Smooth muscle cell (in vitro differentiated cells): ENCODE measurements at regions not wholly inside any gene's neighbourhood (a gene's known extent, or its start where the extent isn't known, plus 50 kb on each side); places are given as distances from the start of the nearest gene placed in this dataset.

Experiments
- DNase-seq: peaks from one replicate; lab custom pipeline; 2025; ENCODE audit not compliant: unreplicated experiment; lab: John Stamatoyannopoulos, UW
- H2AFZ ChIP-seq: fragments of 200-600 bp; sonication (generic); 2 replicates; pipeline ENCODE4 v1.6.0; 2016; ENCODE audit warnings: antibody characterized with exemption, low read depth, mild to moderate bottlenecking
- H3F3A ChIP-seq: fragments of 200-600 bp; sonication (generic); 2 replicates; pipeline ENCODE4 v1.6.0; 2017; ENCODE audit warnings: antibody characterized with exemption, low read depth
- H3K27ac ChIP-seq: fragments of 200-600 bp; sonication (generic); 2 replicates; pipeline ENCODE4 v1.5.1; 2016; ENCODE audit warnings: low read depth, mild to moderate bottlenecking
- H3K27me3 ChIP-seq: fragments of 200-600 bp; sonication (generic); 2 replicates; pipeline ENCODE4 v1.6.1; 2016; ENCODE audit warnings: low read depth, mild to moderate bottlenecking
- H3K36me3 ChIP-seq: fragments of 200-600 bp; sonication (generic); 2 replicates; pipeline ENCODE4 v1.5.1; 2016; ENCODE audit warnings: low read depth
- H3K4me1 ChIP-seq: fragments of 200-600 bp; sonication (generic); 2 replicates; pipeline ENCODE4 v1.5.1; 2016; ENCODE audit warnings: low read depth
- H3K4me2 ChIP-seq: fragments of 200-600 bp; sonication (generic); 2 replicates; pipeline ENCODE4 v1.6.0; 2016; ENCODE audit warnings: mild to moderate bottlenecking
- H3K4me3 ChIP-seq: fragments of 200-600 bp; sonication (generic); 2 replicates; pipeline ENCODE4 v1.5.1; 2016; ENCODE audit warnings: mild to moderate bottlenecking
- H3K79me2 ChIP-seq: fragments of 200-600 bp; sonication (generic); 2 replicates; pipeline ENCODE4 v1.6.0; 2016; ENCODE audit warnings: low read depth, mild to moderate bottlenecking
- H3K9ac ChIP-seq: fragments of 200-600 bp; sonication (generic); 2 replicates; pipeline ENCODE4 v1.6.0; 2016; ENCODE audit warnings: low read depth
- H3K9me3 ChIP-seq: fragments of 200-600 bp; sonication (generic); replicated peaks from 2 replicates; pipeline ENCODE4 v1.5.1; 2016; ENCODE audit warnings: low read depth
- H4K20me1 ChIP-seq: fragments of 200-600 bp; sonication (generic); 2 replicates; pipeline ENCODE4 v1.6.0; 2016; ENCODE audit warnings: low read depth
- WGBS: methylation state at CpG from one replicate; pipeline ENCODE4 v1.1.7; 2016; ENCODE audit warnings: low lambda C conversion rate; 5-methylcytosine and 5-hydroxymethylcytosine counted together
- TF ChIP-seq, protein P1 (sequence below): fragments of 200-600 bp; sonication (generic); IDR thresholded peaks from 2 replicates; pipeline ENCODE4 v1.5.1; 2017; ENCODE audit warnings: borderline replicate concordance, mild to moderate bottlenecking, antibody characterized with exemption; ENCODE audit not compliant: insufficient read depth, poor library complexity, severe bottlenecking

DNA sequence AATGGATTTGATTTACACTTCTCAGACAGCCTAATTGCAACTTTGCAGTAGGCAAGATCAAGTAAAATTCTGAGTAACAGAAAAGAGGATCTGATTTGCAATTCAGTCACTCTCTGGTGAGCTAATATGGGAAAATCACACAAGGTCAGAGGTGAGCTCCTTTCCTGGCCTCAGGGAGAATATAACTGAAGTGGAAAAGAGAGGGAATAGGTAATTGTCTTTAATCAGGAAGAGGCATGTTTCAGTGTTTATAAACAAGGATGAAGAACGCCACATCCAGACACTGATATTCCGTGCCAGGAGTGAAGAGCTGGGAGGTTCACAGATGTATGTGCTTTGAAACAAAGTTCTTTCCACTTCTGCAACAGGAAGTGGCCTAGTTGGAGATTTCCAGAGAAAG is 127.1 kb downstream of the ETAA1 start:
- no peaks in the 10 kb centered on the region for H3K9me3 ChIP-seq
- H3K4me1 ChIP-seq: no peaks in the 10 kb centered on the region
- no peak overlapping the region for H3K27ac ChIP-seq
- H3K4me3 ChIP-seq: no peak overlapping the region
- no peaks in the 10 kb centered on the region for H3K36me3 ChIP-seq
- H3K27me3 ChIP-seq: no peaks in the 10 kb centered on the region
- H3K9ac ChIP-seq: no peak overlapping the region
- H3K4me2 ChIP-seq: no peak overlapping the region
- H4K20me1 ChIP-seq: no peaks in the 10 kb centered on the region
- no peak overlapping the region for H2AFZ ChIP-seq
- no peaks in the 10 kb centered on the region for H3K79me2 ChIP-seq
- DNase-seq: no peak
- WGBS: 69% methylated on average over 2 of the region's 2 CpGs
- no peaks in the 10 kb centered on the region for H3F3A ChIP-seq
- TF ChIP-seq, protein P1, sequence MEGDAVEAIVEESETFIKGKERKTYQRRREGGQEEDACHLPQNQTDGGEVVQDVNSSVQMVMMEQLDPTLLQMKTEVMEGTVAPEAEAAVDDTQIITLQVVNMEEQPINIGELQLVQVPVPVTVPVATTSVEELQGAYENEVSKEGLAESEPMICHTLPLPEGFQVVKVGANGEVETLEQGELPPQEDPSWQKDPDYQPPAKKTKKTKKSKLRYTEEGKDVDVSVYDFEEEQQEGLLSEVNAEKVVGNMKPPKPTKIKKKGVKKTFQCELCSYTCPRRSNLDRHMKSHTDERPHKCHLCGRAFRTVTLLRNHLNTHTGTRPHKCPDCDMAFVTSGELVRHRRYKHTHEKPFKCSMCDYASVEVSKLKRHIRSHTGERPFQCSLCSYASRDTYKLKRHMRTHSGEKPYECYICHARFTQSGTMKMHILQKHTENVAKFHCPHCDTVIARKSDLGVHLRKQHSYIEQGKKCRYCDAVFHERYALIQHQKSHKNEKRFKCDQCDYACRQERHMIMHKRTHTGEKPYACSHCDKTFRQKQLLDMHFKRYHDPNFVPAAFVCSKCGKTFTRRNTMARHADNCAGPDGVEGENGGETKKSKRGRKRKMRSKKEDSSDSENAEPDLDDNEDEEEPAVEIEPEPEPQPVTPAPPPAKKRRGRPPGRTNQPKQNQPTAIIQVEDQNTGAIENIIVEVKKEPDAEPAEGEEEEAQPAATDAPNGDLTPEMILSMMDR: no peak

DNA sequence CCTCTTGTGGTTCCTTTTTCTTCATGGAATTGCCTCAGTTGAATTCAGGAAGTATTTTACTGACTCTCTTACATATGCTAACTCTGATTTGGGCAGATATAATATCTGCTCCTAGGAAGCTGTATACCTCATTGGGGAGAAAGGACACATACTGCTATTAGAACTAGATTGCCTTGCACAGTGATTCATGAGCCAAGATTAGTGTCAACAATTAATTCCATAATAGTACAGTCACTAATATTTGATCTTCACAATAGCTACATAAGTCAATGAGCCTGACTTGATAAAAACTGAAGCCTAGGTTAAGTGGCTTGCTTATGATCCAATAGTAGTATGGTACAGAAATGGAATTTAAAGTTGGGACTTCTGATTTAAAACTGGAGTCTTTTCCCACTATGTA is 127.6 kb downstream of the ETAA1 start:
- TF ChIP-seq, protein P1: no peak
- H2AFZ ChIP-seq: no peak overlapping the region
- H3K36me3 ChIP-seq: no peaks in the 10 kb centered on the region
- H3K79me2 ChIP-seq: no peaks in the 10 kb centered on the region
- no peaks in the 10 kb centered on the region for H4K20me1 ChIP-seq
- no peaks in the 10 kb centered on the region for H3F3A ChIP-seq
- no peaks in the 10 kb centered on the region for H3K9me3 ChIP-seq
- H3K9ac ChIP-seq: no peak overlapping the region
- no peak overlapping the region for H3K4me3 ChIP-seq
- no peak overlapping the region for H3K27ac ChIP-seq
- H3K4me2 ChIP-seq: no peak overlapping the region
- DNase-seq: no peak
- H3K27me3 ChIP-seq: no peaks in the 10 kb centered on the region
- no peaks in the 10 kb centered on the region for H3K4me1 ChIP-seq

DNA sequence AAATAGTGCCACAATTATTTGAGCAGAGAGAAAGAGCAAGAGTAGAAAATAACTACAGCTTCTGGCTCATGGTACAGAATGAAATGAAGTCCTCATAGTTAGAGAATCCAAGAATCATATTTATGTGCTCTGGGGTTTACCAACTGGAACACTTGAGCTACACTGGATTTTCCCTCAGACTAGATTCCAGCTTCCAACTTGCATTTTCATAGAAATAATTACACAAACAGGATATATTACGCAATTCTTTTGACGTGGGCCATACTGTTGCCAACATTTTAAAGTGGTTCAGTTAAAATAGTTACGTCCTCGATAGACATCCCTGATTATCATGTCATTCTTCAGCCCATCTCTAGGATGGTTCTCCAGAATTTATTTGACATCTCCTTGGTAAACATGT is 129.2 kb downstream of the ETAA1 start:
- no peaks in the 10 kb centered on the region for H3K9me3 ChIP-seq
- H3F3A ChIP-seq: no peaks in the 10 kb centered on the region
- 74% methylated on average over 4 of the region's 4 CpGs for WGBS
- H3K4me3 ChIP-seq: no peak overlapping the region
- TF ChIP-seq, protein P1: no peak
- H3K9ac ChIP-seq: no peak overlapping the region
- no peak overlapping the region for H3K4me2 ChIP-seq
- H3K36me3 ChIP-seq: no peaks in the 10 kb centered on the region
- no peak for DNase-seq
- no peak overlapping the region for H3K27ac ChIP-seq
- H3K27me3 ChIP-seq: no peaks in the 10 kb centered on the region
- no peaks in the 10 kb centered on the region for H4K20me1 ChIP-seq
- no peaks in the 10 kb centered on the region for H3K4me1 ChIP-seq
- no peaks in the 10 kb centered on the region for H3K79me2 ChIP-seq
- no peak overlapping the region for H2AFZ ChIP-seq

DNA sequence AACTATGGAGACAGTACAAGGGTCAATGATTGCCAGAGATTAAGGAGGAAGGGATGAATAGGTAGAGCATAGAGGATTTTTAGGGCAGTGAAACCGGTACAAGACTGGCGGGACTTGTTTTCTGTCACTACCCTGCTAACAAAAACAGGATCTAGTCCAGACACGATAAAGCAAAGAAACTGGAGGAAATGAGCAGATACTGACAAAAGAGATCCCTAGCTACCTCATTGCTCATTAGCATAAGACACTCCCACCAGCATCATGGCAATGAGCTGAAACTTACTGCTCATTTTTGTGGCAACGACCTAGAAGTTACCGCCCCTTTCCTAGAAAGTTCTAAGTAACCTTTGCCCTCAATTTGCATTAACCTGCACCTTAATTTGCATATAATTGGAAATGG is 131.2 kb downstream of the ETAA1 start:
- no peak overlapping the region for H3K27ac ChIP-seq
- H3K79me2 ChIP-seq: no peaks in the 10 kb centered on the region
- H3K4me1 ChIP-seq: no peaks in the 10 kb centered on the region
- no peak overlapping the region for H3K9ac ChIP-seq
- no peak overlapping the region for H3K4me2 ChIP-seq
- H3K4me3 ChIP-seq: no peak overlapping the region
- no peak overlapping the region for H2AFZ ChIP-seq
- TF ChIP-seq, protein P1: no peak
- WGBS: 87% methylated on average over 5 of the region's 5 CpGs
- H4K20me1 ChIP-seq: no peaks in the 10 kb centered on the region
- no peaks in the 10 kb centered on the region for H3K27me3 ChIP-seq
- H3F3A ChIP-seq: no peaks in the 10 kb centered on the region
- DNase-seq: no peak
- H3K9me3 ChIP-seq: no peaks in the 10 kb centered on the region
- H3K36me3 ChIP-seq: no peaks in the 10 kb centered on the region
